B cell (primary cell): ENCODE measurements at regions not wholly inside any gene's neighbourhood (a gene's known extent, or its start where the extent isn't known, plus 50 kb on each side); places are given as distances from the start of the nearest gene placed in this dataset.

Experiments
- CTCF ChIP-seq: fragments of 200-600 bp; IDR thresholded peaks from one replicate; pipeline ENCODE4 v1.8.0; 2022; ENCODE audit warnings: antibody characterized with exemption, mild to moderate bottlenecking
- EZH2 ChIP-seq: IDR thresholded peaks from 2 replicates; pipeline ENCODE4 v1.6.1; 2012; ENCODE audit warnings: borderline replicate concordance, low read depth, mild to moderate bottlenecking, moderate library complexity, low read length; ENCODE audit not compliant: insufficient read depth, poor library complexity, severe bottlenecking

GRCh38 chr13:107665926-107666458, 549.3 kb downstream of the LIG4 start:
- no peak for TF ChIP-seq CTCF
- TF ChIP-seq EZH2: no peak
